ENCODE measurements at regions not wholly inside any gene's neighbourhood (a gene's known extent, or its start where the extent isn't known, plus 50 kb on each side); places are given as distances from the start of the nearest gene placed in this dataset.

DNA sequence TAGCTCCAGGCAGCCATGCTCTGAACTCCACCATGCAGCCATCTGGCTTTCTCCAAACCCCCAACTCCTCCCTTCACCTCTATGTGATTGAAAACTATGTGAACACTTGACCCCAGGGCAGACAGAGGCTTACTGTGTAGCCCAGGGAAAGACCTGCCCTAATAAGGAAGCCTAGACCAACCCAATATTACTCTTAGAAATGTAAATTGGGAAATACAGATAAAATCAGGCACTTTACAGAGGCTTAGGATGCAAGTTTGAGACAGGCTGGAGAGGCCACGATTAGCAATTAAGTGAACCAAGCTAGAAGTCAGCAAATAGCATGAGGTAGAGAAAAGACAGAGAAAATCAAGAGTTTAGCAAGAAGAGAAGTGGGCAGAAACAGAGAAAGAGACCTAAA, 141.7 kb upstream of the ABCA1 start:
- TF ChIP-seq CTCF (IDR thresholded peaks at IDR 0.05) (no peak), POLR2A (IDR thresholded peaks at IDR 0.05) (no peak)

Measured in Peyer's patch (tissue), 4 donors.